GM18907 (cell line): ENCODE measurements at regions not wholly inside any gene's neighbourhood (a gene's known extent, or its start where the extent isn't known, plus 50 kb on each side); places are given as distances from the start of the nearest gene placed in this dataset.

Experiments used
- ATAC-seq: cut with Tn5 transposase; IDR thresholded peaks from one replicate; pipeline ENCODE4 v1.9.1; 2021; ENCODE audit warnings: mild to moderate bottlenecking, moderate library complexity; ENCODE audit not compliant: unreplicated experiment

DNA sequence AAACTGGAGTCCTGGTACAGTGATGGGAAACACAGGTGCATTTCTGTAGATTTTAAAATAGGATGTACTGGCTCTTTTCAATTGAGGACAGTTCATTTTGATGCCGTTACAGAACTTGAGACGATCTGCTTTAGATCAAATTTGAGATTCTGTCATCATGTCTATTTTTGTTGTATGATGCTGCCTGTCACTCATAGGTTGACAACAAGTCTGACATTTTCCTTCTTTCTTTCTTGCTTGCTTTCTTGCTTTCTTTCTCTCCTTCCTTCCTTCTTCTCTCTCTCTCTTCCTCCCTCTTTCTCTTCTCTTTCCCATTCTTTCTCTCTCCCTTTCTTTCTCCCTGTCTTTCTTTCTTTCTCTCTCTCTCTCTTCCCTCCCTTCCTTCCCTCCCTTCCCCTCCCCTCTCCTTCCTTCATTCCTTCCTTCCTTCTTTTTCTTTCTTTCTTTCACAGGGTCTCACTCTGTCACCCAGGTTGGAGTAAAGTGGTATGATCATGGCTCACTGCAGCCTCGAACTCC lies 152.6 kb upstream of the SGK1 start:
- ATAC-seq, result no peak

DNA sequence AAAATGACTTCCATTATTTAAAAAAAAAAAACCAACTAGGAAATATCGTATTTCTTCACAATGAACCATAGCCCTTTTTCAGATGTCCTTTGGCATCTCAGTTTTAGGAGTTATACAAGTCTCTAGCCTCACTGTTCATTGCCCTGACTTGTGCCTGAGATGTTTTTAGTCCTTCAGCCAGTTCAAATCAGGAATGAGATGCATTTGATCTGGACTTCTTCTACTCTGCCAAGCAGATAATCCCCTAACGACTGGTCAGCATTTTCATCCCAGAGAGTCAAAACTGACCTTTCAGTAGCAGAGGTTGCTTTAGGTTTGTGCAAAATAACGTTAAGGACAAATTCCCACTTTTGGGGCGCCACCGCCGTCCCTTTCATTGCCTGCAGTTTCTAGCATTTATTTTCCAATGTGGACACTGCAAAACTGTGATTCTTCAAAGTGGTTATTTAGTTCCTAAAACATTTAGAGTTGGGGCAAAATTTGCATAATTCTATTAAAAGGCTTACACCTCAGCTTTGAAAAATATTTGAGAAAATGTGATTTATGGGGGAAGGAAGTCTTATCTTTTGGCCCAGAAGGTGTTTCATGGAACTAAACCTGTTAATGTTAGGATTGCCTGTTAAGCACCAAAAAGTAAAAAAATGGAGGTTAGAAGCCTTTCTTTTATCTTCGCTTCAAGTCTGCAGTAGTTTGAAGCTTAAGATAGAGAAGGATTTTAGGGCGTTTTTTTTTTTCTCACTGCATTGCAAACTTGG lies 152.0 kb upstream of the SGK1 start:
- ATAC-seq, result no peak

DNA sequence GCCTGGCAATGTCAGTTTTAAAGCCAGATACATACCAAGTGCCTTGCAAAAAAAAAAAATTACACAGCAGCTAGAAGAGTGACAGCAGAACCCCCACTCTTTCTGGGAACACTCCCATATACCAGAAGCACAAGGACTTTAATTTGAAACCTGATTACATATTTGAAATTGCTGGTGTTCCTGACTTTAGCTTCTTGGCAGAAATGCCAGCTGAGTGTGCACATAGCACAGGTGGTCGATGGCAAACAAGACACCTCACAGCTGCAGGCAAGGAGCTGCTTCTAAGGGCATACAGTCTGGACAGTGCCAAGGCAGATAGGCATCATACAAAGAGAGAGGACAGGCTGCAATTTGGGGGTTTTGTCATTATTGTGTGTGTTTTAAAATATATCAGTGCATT lies 150.7 kb upstream of the SGK1 start:
- no peak for ATAC-seq

DNA sequence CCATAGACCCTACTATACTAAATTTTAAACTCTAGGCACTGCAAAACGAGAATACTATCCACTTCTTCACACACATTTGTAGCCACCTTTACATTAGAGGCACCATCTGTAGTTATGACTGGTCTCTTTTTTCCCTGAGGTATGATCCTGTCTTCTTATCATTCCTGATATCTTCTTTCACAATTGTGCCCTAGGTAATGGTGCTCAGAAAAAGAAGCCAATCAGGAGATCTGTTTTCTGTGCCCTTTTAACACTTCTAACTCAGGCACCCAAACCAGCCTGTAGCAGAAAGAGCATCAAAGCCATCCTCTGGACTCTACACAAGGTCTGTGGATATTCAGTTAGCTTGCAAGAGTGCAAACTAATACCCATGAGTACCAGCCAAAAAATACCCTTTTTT lies 149.7 kb upstream of the SGK1 start:
- ATAC-seq, result no peak

DNA sequence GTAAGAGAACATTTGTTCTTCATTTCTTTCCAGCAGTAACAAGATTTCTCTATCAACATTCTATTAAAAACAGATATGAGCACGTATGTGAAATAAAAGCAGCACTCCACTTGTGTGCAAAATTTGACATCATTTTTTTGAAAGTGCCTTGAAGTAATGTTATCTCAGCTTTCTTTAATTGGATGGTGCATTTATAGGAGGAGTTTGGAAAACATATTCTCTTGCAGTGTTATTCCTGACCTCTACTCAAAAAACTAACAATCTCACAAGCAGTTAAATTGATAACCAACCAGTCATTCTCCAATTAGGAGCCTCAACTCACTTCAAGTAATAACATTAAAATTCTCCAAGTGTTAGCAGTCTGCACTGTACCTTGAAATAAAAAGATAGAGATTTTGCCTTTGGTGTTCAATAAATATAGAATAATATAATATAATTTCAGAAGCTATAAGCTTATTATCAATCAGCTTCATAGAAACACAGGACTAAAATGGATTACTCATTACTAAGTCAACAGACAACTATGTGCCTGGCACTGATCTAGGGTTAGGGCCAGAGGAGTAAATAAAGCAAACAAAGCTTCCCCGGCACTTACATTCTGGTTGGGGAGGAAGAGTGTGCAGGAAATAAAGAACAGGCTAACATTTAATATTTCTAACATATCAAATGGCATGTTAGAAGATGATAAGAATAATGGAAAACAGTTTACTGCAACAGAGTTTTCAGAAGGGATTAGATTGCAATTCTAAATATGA lies 149.0 kb upstream of the SGK1 start:
- no peak for ATAC-seq

DNA sequence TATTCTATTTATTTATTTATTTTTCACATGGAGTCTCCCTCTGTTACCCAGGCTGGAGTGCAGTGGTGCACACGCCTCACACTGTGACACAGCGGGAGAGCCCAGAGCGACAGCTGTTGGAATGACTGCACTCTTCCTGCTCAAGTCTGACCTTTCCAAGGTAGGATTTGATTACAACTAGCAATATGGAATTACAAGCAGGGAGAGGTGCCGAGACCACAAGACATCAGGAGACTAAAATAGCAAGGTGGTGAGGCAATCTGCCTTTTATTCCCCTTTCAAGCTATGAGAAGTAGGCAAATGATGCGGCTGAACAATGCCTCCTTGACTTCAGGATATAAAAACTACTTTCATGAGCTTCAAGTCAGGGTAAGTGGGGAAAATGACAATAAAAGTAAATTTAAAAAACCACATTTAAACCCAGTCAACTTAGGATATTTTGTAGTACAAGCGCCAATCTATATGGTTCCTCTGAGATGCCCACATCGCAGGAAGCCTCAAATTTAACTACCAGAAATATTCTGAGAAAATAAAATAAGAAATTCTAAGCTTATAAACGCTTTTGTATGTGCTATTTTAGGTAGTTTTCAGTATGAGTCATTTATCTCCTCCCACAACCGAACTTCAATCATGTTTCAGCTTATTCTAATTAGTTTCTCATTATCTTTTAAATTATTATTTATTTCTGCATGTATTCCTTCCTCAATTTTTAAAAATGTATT lies 146.9 kb upstream of the SGK1 start:
- ATAC-seq, result no peak

DNA sequence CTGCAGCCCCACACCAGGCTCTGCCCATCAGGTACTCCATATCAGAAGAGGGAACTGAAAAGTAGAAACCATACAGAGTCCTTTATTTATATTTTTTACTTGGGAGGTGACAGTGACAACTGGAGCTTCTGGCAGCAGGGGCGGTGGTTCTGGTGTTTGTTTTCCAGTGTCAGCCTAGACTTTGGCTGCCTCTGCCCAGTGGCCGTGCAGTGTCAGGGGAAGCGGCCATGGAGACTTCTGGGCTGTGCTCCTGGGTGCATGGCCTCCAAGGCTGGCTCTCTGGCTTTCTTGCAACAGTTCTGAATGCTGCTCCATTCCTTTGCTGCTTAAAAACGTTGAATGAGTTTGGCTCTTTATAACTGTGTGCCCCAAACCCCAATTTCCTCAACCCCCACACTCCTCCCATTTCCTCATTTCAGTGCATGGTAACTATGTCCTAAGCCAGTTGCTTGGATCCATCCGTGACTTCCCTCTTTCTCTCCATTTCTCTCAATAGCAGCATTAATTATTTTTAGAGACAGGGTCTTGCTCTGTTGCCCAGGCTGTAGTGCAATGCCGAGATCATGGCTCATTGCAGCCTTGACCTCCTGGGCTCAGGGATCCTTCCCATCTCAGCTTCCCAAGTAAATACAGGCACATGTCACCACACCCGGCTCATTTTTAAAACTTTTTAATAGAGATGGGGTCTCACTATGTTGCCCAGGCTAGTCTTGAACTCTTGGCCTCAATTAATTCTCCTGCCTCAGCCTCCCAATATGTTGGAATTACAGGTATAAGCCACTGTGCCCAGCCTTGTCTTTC lies 141.1 kb upstream of the SGK1 start:
- ATAC-seq, result no peak

DNA sequence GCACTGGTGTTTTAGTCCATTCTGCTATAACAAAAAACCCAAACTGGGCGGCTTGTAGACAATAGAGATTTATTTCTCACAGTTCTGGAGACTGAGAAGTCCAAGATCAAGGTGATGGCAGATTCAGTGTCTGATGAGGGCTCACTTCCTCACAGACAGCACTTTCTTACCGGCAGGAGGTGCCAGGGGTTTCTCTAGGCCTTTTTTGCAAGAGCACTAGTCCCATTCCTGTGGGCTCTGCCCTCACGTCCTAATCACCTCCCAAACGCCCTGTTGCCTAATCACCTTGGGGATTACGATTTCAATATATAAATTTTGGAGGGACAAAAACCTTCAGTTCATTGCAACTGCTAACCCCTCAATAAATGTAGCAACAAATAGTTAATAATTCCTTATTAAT lies 140.0 kb upstream of the SGK1 start:
- no peak for ATAC-seq

DNA sequence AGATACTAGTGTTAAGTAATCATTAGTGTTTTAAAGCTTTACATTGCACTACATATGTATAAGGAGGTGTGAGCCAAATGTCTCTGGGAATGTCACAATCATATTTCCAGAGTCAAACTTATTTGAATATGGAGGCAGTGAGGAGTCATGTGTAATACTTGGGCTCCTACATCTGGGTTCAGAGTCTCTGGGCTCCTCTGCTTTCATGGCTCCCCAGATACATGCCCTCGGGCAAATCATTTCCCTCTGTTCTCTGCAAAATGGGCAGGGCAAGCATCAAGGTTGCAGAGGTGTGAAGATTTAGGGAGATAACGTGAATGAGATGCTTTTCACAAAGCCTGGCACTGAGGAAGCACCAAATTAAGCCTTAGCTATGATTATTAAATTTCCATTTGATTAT lies 138.3 kb upstream of the SGK1 start:
- ATAC-seq, result no peak

DNA sequence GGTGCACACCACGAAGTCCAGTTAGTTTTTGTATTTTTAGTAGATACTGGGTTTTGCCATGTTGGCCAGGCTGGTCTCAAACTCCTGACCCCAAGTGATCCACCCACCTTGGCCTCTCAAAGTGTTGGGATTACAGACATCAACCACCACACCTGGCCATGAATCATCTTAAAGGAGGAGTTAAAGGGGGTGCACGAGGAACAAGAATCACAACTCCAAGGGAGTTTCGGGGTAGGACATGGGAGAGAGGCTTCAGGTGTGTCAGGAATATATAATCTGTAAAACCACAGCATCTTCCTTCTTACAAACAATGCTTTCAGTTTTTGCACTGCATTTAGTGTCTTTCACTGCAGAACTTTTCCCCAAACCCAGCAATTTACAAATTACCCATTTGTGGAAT lies 137.4 kb upstream of the SGK1 start:
- ATAC-seq, result no peak

DNA sequence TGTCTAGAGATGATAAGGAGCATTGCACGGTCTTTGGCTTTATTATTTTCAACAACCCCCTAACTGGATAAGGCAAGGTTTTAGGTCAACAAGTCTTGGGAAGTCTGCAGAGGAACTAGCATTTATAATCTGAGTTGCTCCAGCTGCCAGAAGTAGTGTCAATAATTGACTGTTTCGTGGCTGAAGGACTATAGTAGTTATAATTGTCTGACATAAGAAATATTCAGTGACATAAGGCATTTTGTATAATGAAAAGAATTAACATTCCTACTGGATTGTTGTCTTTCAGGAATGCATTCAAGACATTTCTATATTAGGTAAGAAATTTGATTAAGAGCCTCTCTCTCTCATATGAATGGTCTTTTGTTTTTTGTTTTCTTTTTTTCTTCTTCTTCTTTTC lies 136.9 kb upstream of the SGK1 start:
- ATAC-seq, result no peak

DNA sequence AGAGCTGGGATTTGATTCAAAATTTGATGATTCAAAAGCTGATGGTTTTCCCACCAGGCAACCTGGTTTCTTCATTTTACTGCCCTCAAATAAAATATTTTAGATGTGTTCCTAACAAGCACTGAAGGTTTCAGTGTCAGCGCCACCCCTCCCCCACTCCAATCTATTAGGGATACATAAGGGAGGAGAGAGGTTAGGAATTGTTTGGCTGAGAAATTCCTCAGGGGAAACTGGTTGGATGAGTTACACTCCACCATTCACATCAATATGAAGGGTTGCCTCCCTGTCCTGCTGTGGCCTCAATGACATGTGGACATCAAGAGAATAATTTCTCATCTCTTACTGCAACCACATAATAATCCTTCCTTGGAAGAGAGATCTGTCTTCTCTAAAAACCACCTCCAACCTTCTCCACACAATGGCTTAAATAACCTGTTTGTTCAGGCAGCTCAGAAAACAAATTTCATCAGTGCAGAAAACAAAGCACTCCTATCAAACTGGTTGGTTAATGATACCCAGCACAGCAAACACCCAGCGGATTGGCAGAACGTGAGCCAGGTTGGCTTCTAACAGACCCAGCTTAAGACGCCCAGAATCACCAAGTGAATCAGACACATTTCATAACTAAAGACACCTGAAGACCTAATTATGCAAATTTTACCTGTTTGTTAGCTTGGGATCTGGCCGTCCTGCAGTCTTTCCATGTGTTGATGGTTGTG lies 136.0 kb upstream of the SGK1 start:
- no peak for ATAC-seq

DNA sequence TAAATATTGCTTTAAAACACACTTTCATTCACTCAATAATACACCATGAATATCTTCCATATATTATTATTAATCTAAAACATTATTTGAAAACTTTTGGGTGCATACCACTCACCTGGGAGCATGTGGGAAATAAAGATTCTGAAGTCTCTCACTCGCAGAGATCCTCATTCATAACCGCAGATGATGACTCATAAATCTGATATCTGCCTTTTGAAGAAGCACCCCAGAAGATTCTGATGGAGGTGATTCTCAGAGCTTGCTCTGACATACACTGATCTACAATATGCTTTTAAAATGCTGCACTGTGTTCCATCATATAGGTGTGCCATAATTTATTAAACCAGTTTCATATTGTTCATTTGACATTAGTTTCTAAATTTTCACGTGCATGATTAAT lies 135.0 kb upstream of the SGK1 start:
- no peak for ATAC-seq

DNA sequence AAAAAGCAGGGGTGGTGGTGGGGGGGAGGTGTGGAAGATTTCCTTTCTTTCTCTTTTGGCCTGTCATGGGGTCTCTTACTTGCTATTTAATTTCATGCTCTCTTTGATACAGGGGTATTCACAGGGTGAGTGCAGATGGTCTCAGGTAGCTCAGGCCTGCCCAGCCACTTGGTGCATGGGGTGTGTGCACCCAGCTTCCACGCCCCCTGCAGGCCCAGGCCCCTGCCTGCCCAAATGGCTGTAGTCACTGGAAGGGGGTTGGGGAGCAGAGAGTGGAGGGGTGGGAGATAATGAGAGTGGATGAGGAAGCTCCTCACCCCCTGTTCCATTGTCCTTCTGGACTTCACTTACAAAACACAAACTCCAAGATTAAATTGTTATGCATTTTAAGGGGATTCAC lies 133.6 kb upstream of the SGK1 start:
- ATAC-seq, result no peak

DNA sequence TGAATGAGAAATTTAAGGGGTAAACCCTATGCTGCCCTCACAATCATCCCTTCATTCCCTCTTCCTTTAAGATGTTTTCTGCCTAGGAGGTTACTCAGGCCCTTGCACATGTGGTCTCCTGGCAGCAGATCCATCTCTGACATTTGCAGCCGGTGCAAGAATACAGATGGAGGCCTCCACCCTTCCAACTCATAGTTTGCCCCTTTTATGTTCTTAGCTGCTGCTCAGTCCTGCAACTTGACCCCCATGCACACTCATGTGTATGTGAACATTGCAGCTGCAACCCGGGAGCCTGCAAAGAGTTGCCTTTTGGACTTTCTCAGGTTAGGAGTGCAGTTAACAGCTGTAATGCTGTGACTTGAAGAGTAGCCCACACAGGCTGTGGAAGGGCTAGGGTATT lies 131.9 kb upstream of the SGK1 start:
- ATAC-seq, result no peak

DNA sequence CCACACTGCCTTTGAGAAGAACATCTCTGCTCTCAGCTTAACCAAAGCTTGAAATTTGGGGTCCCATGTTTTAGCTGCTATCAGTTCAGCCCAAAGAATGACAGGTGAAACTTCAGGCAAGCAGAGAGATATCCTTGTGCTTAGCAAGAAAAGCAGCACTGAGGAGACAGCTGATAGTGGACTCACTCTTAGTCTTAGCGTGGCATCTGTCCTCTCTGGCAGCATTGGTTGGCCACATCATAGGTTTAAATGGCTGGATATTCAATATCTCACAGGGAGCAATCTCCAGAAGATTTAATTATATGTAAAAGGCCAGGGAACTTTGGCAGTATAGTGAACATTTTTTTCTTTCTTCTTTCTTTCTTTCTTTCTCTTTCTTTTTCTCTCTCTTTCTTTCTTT lies 131.1 kb upstream of the SGK1 start:
- no peak for ATAC-seq

DNA sequence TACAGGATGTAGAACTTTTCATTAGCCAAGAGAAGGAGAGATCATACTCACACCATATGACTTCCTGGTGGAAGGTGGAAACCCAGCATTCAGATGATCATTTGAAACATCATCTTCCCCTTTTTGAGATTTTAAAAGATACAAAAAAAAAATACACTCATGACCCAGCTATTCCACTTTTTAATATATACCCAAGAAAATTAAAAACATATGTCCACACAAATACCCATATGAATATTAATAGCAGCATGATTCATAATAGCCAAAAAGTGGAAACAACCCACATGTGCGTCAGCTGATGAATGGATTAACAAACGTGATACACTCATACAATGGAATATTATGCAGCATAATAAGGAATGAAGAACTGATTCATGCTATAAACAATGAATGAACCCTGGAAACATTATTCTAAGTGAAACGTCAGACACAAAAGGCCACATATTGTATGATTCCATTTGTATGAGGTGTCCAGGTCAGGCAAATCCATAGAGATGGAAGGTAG lies 130.0 kb upstream of the SGK1 start:
- no peak for ATAC-seq

DNA sequence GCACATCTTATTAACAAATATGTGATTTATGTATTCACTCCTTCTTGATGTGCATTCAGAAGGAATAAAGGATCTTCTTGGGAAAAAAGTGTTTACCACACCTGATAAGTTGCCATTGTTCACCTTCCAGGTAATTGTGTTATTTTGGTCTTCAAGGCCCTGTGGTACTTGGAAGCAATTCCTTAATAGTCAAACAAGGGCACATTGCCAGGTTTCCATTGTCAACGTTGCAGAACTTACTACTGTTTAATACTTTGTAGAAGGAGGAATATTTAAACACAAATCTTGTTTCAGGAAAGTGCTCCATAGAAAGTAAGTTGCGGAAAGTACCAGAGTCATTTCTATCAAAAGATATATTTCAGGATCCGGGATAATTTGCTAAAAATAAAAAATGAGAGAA lies 129.5 kb upstream of the SGK1 start:
- no peak for ATAC-seq

DNA sequence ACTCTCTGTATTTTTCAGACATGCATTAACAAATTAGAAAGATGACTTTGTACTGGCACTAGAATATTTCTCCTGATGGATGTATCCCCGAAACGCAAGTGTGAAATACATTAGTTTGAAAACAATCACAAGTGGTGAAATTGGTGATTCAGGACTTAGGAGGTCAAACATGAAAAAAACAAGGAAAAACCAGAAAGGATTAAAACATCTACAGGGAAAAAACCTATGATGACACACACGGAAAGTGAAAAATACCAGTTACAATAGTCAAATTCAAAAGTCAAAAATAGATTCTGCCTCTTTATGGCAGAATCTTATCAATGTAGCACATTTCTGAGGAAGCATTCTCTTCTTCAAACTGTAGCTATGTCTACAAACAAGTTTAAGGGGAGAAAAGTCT lies 129.0 kb upstream of the SGK1 start:
- no peak for ATAC-seq

DNA sequence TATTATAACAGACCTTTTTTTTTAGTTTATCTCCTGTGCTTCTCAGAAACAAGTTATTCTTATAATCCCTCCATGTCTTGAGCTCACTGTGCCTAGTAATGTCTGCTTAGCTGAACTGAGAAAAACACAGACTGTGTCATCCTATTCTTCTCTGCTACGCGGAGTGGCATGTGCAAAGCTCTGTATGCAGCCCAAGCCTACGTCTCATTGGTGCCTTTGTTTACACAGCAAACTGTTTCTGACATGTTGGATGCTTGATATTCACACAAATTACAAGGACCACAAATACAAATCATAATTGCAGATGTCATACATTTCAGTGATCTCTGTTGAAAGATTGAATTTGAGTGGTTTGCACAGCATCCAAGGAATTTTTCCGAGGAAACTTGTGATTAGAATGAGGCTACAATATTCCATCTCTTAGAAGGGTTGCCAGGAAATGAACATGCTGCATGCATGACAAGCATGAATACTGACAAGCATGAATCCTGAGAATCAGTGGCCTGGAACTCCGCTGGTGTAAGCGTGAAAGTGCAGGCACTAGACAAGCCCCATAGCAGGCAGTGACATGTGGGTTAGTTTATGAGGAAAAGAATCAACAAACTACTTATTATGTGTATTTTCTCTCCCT lies 128.4 kb upstream of the SGK1 start:
- ATAC-seq, result no peak
